SH-SY5Y (cell line): ENCODE measurements at regions not wholly inside any gene's neighbourhood (a gene's known extent, or its start where the extent isn't known, plus 50 kb on each side); places are given as distances from the start of the nearest gene placed in this dataset.

ENCODE experiments used
- GATA2 ChIP-seq: IDR thresholded peaks from 2 replicates; pipeline ENCODE4 v1.6.1; 2011; ENCODE audit warnings: mild to moderate bottlenecking, low read depth, low read length
- GATA3 ChIP-seq: IDR thresholded peaks from 2 replicates; pipeline ENCODE4 v1.6.1; 2011; ENCODE audit warnings: low read depth, mild to moderate bottlenecking, low read length, moderate library complexity

DNA sequence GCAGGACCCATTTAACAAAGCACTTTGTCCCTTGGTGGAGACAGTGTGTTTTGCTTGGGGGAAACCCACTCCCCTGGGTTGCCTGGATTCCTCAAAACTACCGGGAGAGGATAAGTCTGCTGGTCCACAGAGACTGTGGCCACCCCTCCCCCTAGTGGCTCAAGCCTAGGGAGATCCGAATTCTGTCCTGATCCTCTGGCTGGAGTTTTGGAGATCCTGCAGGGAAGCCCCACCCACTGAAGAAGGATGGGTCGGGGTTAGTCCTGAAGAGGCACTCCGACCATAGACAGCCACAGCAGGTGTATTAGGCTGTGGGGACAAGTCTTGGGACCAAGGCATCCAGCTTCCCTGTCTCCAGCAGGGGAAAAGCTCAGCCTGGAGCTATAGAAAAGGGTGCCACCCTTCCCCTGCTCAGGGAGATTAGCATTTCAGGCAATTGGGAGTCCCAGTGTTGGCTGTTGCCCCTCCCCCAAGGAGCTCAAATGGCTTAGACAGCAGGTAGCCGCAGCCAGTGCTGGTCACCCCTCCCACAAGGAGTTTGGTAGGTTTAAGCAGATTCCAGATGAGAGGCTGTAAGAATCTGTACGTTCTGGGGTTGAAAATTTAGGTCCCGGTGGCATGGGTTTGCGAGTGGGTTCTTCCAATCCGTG lies 750.0 kb downstream of the TBC1D32 start:
- TF ChIP-seq GATA2: no peak
- no peak for TF ChIP-seq GATA3

DNA sequence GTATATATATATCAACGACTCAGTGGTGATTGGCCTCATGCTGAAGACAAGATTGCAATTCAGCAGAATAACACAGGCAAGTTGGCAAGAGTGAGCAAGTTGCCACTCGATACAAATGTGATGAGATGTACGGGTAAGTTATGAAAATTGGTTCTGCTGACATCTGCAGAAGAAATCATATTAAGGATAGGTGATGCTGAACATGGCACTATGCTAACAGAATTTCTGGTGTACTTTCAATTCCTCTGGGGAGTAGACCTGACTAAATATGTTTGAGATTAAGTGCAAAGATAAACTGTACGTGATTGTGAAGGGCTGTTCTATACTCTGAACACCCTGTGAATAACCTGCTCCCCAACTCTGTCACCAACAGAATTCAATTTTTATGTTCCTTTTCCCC lies 758.2 kb downstream of the TBC1D32 start:
- no peak for TF ChIP-seq GATA2
- no peak for TF ChIP-seq GATA3

GRCh38 chr6:120569714-120570113 lies 764.6 kb downstream of the TBC1D32 start:
- TF ChIP-seq GATA3 (no peak), GATA2 (no peak)

DNA sequence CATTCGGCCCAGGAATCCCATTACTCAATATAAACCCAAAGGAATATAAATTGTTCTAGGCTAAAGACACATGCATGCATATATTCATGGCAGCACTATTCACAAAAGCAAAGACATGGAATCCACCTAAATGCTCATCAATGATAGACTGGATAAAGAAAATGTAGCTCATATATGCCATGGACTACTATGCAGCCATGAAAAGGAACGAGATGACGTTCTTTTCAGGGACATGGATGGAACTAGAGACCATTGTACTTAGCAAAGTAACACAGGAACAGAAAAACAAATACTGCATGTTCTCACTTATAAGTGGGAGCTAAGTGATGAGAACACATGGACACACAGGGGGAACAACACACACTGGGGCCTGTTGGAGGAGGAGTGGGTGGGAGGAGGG lies 769.5 kb downstream of the TBC1D32 start:
- TF ChIP-seq GATA3: no peak
- TF ChIP-seq GATA2: no peak

GRCh38 chr6:120558294-120558693 lies 776.0 kb downstream of the TBC1D32 start:
- no peak for TF ChIP-seq GATA3
- TF ChIP-seq GATA2: no peak

- no peak for TF ChIP-seq GATA3
- no peak for TF ChIP-seq GATA2
Measured at GRCh38 chr6:120557554-120557953, 776.7 kb downstream of the TBC1D32 start.

DNA sequence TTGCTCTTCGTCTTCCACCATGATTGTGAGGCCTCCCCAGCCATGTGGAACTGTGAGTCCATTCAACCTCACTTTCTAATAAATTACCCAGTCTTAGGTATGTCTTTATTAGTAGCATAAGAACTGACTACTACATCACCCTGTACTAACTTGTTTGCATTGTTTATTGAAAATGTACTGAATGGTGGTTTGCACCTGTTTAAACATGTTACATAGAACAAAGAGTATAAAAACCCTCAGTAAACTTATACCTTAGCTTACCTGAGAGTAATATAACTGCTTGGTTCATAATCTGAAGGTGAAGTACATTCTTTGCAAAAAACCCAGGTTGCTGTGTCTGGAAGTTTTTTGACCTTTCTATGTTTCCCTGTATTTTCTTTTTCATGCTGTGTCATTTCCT lies 777.8 kb downstream of the TBC1D32 start:
- TF ChIP-seq GATA2 (no peak), GATA3 (no peak)

DNA sequence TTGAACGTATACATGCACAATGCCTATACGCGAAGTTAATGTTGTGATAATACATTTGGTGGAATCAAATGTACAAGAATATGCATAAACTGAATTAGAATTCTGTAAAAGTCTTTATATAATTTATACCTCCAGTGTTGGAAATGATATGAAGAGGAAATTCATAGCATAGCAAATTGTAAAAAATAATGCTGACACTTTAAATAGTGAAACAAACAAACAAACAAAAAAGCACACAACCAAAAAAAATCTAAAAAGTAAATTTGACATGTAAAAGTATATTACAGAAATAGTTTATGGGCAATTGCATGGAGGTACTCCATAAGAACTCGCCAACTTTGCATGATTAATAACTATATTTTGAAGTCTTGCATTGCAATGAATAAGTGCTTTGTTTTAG lies 780.9 kb downstream of the TBC1D32 start:
- TF ChIP-seq GATA3 (no peak), GATA2 (no peak)

DNA sequence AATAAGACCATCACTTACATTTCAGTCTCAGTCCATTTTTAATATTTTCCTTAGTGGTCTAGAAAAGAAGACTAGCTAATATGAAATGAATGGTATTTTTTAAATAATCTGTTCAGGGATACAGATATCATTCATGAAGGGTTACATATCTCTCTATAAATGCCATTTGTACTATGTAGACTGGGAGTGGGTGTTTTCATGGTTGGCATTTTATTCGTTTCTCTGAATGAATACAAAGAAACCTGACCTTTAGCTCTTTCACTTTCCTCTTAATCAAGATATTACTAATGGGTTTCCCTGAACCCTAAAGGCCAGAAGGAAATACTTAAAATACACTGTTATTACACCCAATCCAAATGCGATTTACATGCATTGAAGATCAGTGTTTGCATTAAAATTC lies 788.9 kb downstream of the TBC1D32 start:
- TF ChIP-seq GATA2 (no peak), GATA3 (no peak)

DNA sequence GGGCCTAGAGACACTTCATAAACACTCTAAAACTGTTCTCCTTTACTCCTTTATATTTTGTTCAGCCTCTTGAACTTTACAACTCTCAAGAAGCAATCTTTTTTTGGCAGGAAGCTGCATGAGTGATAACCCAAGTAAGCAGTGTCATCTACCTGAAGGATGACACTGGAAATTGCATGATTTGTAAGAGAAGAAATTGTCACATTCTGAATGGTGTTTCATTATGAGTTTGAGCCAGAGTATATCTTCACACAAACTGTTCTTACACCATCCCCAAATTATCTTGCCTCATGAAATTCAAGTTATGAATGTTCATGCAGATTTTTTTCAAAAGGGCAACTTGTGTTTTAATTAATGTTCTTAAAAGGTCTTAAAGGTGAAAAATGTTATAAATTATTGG lies 799.3 kb downstream of the TBC1D32 start:
- no peak for TF ChIP-seq GATA2
- TF ChIP-seq GATA3: no peak

DNA sequence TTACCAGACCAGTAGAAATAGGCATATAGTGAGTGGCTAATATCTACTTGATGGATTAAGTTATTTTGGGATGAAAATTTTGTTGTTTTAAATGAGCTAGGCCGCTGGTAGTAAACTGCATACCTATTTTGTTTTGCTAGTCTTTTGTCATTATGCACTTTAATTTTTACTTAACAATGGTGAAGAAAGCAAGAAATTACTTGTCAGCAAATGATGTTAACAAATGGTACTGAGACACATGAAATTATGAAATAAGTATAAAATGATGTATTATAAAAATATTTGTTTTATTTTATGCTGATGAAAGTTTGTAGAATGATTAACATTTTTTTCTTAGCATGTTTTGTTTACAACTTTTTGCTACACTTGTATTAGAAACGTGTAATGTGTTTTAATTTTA lies 807.7 kb downstream of the TBC1D32 start:
- TF ChIP-seq GATA3 (no peak), GATA2 (no peak)

- no peak for TF ChIP-seq GATA3
- TF ChIP-seq GATA2: no peak
Measured at GRCh38 chr6:120514544-120514943, 819.7 kb downstream of the TBC1D32 start.

GRCh38 chr6:120511712-120512111 lies 822.6 kb downstream of the TBC1D32 start:
- no peak for TF ChIP-seq GATA2
- TF ChIP-seq GATA3: no peak

- no peak for TF ChIP-seq GATA3
- TF ChIP-seq GATA2: no peak
Measured at GRCh38 chr6:120498711-120499110, 835.6 kb downstream of the TBC1D32 start.

DNA sequence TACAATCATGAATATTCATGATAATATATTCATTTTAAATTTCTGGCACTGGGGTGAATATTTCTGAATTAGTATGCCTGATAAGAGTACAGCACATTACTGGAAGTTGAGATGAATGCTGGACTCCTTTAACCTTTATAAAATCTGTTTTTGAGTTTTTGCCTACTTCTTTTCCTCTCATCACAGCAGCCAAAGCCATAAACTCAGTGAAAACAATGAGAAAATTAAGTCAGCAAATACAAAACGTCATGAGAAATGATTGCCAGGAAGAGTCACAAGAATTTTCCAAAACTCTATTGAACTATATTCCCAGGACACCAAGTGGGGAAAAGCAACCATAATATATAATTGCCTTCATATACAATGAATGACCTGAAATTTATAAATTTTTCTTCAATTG lies 837.6 kb downstream of the TBC1D32 start:
- no peak for TF ChIP-seq GATA3
- no peak for TF ChIP-seq GATA2

GRCh38 chr6:120493505-120493904 lies 840.8 kb downstream of the TBC1D32 start:
- no peak for TF ChIP-seq GATA3
- no peak for TF ChIP-seq GATA2
